GM23338 (cell line): ENCODE measurements at regions not wholly inside any gene's neighbourhood (a gene's known extent, or its start where the extent isn't known, plus 50 kb on each side); places are given as distances from the start of the nearest gene placed in this dataset.

Experiments used
- ATAC-seq: fragments of 200-7000 bp; cut with Tn5 transposase; 3 replicates; pipeline ENCODE4 v1.9.1; 2020
- DNase-seq: peaks from one replicate; pipeline ENCODE4 v3.0.0-alpha.2; 2015; ENCODE audit warnings: low spot score
- H2AFZ ChIP-seq: fragments of 200-600 bp; sonication (generic); 2 replicates; pipeline ENCODE4 v1.8.0; 2016; ENCODE audit warnings: antibody characterized with exemption, mild to moderate bottlenecking, moderate library complexity
- H3F3A ChIP-seq: fragments of 200-600 bp; sonication (generic); replicated peaks from 2 replicates; pipeline ENCODE4 v1.8.0; 2017; ENCODE audit warnings: antibody characterized with exemption, mixed run types, low read depth
- H3K27ac ChIP-seq: fragments of 200-600 bp; sonication (generic); 2 replicates; pipeline ENCODE4 v1.6.1; 2016; ENCODE audit warnings: low read depth
- H3K27me3 ChIP-seq: fragments of 200-600 bp; sonication (generic); 2 replicates; pipeline ENCODE4 v1.8.0; 2016; ENCODE audit warnings: mild to moderate bottlenecking, mixed run types, moderate library complexity; ENCODE audit not compliant: insufficient read depth
- H3K36me3 ChIP-seq: fragments of 200-600 bp; sonication (generic); 2 replicates; pipeline ENCODE4 v1.8.0; 2016; ENCODE audit warnings: mild to moderate bottlenecking; ENCODE audit not compliant: insufficient read depth
- H3K4me1 ChIP-seq: fragments of 200-600 bp; sonication (generic); 2 replicates; pipeline ENCODE4 v1.8.0; 2016; ENCODE audit warnings: mild to moderate bottlenecking, moderate library complexity; ENCODE audit not compliant: insufficient read depth
- H3K4me2 ChIP-seq: fragments of 200-600 bp; sonication (generic); 2 replicates; pipeline ENCODE4 v1.7.1; 2017; ENCODE audit warnings: mixed run types
- H3K4me3 ChIP-seq: fragments of 200-600 bp; sonication (generic); 2 replicates; pipeline ENCODE4 v1.6.1; 2016; ENCODE audit warnings: mixed run types
- H3K79me2 ChIP-seq: fragments of 200-600 bp; sonication (generic); replicated peaks from 2 replicates; pipeline ENCODE4 v1.8.0; 2017; ENCODE audit warnings: mild to moderate bottlenecking; ENCODE audit not compliant: insufficient read depth
- H3K9me2 ChIP-seq: fragments of 200-600 bp; sonication (generic); 2 replicates; pipeline ENCODE4 v1.8.0; 2017; ENCODE audit not compliant: insufficient read depth
- H4K20me1 ChIP-seq: fragments of 200-600 bp; sonication (generic); replicated peaks from 2 replicates; pipeline ENCODE4 v1.8.0; 2017; ENCODE audit warnings: mild to moderate bottlenecking; ENCODE audit not compliant: insufficient read depth
- H3K27ac Mint-ChIP-seq: 2 replicates; pipeline ENCODE4 v1.8.0; 2020; ENCODE audit warnings: inconsistent platforms, mild to moderate bottlenecking, moderate library complexity, mixed read lengths
- H3K27me3 Mint-ChIP-seq: 3 replicates; pipeline ENCODE4 v1.8.0; 2022; ENCODE audit warnings: low read depth, mild to moderate bottlenecking, moderate library complexity, mixed read lengths, inconsistent platforms; ENCODE audit not compliant: insufficient read depth, poor library complexity
- H3K36me3 Mint-ChIP-seq: 3 replicates; pipeline ENCODE4 v1.8.0; 2021; ENCODE audit warnings: low read depth, mild to moderate bottlenecking, inconsistent platforms, moderate library complexity, mixed read lengths
- H3K4me1 Mint-ChIP-seq: 3 replicates; pipeline ENCODE4 v1.8.0; 2020; ENCODE audit warnings: mild to moderate bottlenecking, inconsistent platforms, mixed read lengths
- H3K4me3 Mint-ChIP-seq: 3 replicates; pipeline ENCODE4 v1.8.0; 2021; ENCODE audit warnings: moderate library complexity, mild to moderate bottlenecking, inconsistent platforms, mixed read lengths
- H3K9me3 Mint-ChIP-seq: 3 replicates; pipeline ENCODE4 v1.8.0; 2020; ENCODE audit warnings: moderate library complexity, mild to moderate bottlenecking, inconsistent platforms, mixed read lengths
- EZH2 ChIP-seq: fragments of 200-600 bp; sonication (generic); IDR thresholded peaks from one replicate; pipeline ENCODE4 v1.8.0; 2017; ENCODE audit warnings: antibody characterized with exemption, mild to moderate bottlenecking, low read depth; ENCODE audit not compliant: unreplicated experiment
- JUNB ChIP-seq: IDR thresholded peaks from one replicate; pipeline ENCODE4 v1.6.1; 2016; ENCODE audit warnings: antibody characterized with exemption; ENCODE audit not compliant: unreplicated experiment
- NANOG ChIP-seq: IDR thresholded peaks from 2 replicates; pipeline ENCODE4 v1.6.1; 2016; ENCODE audit warnings: antibody characterized with exemption, borderline replicate concordance
- REST ChIP-seq: IDR thresholded peaks from one replicate; pipeline ENCODE4 v1.6.1; 2018; ENCODE audit warnings: antibody characterized with exemption; ENCODE audit not compliant: unreplicated experiment
- STAT1 ChIP-seq: IDR thresholded peaks from one replicate; pipeline ENCODE4 v1.6.1; 2016; ENCODE audit warnings: antibody characterized with exemption; ENCODE audit not compliant: unreplicated experiment
- ZNF114 ChIP-seq: fragments of 250-450 bp; sonication (Bioruptor Pico); IDR thresholded peaks from 2 replicates; pipeline ENCODE4 v1.5.0; 2020; ENCODE audit warnings: mild to moderate bottlenecking, moderate library complexity
- ZNF331 ChIP-seq: fragments of 250-450 bp; sonication (Bioruptor Pico); IDR thresholded peaks from 2 replicates; pipeline ENCODE4 v1.5.0; 2020; ENCODE audit warnings: low read depth, mild to moderate bottlenecking, moderate library complexity
- TF ChIP-seq, protein P1 (sequence below), 2 experiments: fragments of 200-600 bp in 1 of 2; sonication (generic) in 1 of 2; conservative IDR thresholded peaks; 2 replicates each; pipeline versions ENCODE4 v1.5.1 to v1.6.1; 2016 to 2017; ENCODE audit warnings: antibody characterized with exemption in 2 of 2, low read depth in 2 of 2, mild to moderate bottlenecking in 2 of 2, moderate library complexity in 1 of 2

- TF ChIP-seq, protein P1, sequence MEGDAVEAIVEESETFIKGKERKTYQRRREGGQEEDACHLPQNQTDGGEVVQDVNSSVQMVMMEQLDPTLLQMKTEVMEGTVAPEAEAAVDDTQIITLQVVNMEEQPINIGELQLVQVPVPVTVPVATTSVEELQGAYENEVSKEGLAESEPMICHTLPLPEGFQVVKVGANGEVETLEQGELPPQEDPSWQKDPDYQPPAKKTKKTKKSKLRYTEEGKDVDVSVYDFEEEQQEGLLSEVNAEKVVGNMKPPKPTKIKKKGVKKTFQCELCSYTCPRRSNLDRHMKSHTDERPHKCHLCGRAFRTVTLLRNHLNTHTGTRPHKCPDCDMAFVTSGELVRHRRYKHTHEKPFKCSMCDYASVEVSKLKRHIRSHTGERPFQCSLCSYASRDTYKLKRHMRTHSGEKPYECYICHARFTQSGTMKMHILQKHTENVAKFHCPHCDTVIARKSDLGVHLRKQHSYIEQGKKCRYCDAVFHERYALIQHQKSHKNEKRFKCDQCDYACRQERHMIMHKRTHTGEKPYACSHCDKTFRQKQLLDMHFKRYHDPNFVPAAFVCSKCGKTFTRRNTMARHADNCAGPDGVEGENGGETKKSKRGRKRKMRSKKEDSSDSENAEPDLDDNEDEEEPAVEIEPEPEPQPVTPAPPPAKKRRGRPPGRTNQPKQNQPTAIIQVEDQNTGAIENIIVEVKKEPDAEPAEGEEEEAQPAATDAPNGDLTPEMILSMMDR (conservative IDR thresholded peaks at IDR 0.05; ENCODE audit: low read depth in 2 of 2), result no peak
- TF ChIP-seq EZH2 (no peak), REST (no peak), ZNF331 (no peak), ZNF114 (CRISPR knock-in tag) (no peak)
Measured at GRCh38 chr6:8674126-8674525, 238.8 kb upstream of the SLC35B3 start (continued).

DNA sequence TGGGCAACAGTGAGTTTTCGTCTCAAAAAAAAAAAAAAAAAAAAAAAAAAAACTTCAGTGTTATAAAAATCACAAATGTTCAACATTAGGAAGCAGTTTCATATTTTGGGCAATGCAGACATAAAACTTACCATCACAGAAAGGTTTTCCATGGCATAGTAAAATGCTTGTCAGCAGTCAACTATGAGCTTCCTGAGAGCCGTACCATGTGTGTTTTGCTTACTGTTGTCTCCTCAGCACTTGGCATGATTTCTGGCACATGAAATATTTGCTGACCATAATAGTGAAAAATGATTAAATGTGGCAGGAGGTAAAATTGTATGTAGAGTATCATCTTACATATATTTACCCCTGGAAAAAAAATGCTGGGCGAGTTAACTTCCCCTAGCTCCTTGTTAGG is 237.5 kb upstream of the SLC35B3 start:
- H3K4me1 ChIP-seq, result no peaks in the 10 kb centered on the region
- Mint-ChIP-seq H3K4me1 (no peaks in the 10 kb centered on the region), H3K27ac (no peak overlapping the region), H3K27me3 (no peaks in the 10 kb centered on the region), H3K4me3 (no peak overlapping the region), H3K36me3 (no peaks in the 10 kb centered on the region), H3K9me3 (no peaks in the 10 kb centered on the region)
- H3K36me3 ChIP-seq, result no peaks in the 10 kb centered on the region
- no peaks in the 10 kb centered on the region for H3K27me3 ChIP-seq
- H3K4me2 ChIP-seq, result no peak overlapping the region
- DNase-seq, result no peak
- no peak overlapping the region for H3K27ac ChIP-seq
- no peak for ATAC-seq
- no peak overlapping the region for H3K4me3 ChIP-seq
- no peaks in the 10 kb centered on the region for H4K20me1 ChIP-seq
- no peaks in the 10 kb centered on the region for H3K9me2 ChIP-seq
- no peaks in the 10 kb centered on the region for H3K79me2 ChIP-seq
- H2AFZ ChIP-seq, result no peak overlapping the region
- no peaks in the 10 kb centered on the region for H3F3A ChIP-seq
- TF ChIP-seq STAT1 (no peak), JUNB (no peak), ZNF331 (no peak), NANOG (no peak), REST (no peak), ZNF114 (CRISPR knock-in tag) (no peak)
- TF ChIP-seq, protein P1 (conservative IDR thresholded peaks at IDR 0.05; ENCODE audit: low read depth in 2 of 2), result no peak
